ENCODE measurements at regions not wholly inside any gene's neighbourhood (a gene's known extent, or its start where the extent isn't known, plus 50 kb on each side); places are given as distances from the start of the nearest gene placed in this dataset.

DNA sequence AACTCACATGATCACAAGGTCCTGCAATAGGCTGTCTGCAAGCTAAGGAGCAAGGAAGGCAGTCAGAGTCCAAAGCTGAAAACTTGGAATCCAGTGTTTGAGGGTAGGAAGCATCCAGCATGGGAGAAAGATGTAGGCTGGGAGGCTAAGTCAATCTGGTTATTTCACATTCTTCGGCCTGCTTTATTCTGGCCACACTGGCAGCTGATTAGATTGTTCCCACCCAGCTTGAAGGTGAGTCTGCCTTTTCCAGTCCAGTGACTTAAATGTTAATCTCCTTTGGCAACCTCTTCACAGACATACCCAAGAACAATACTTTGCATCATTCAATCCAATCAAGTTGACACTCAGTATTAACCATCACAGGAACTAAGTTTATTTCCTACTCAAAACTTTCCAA, 453.4 kb downstream of the TLE4 start:
- DNase-seq, result no peak

GRCh38 chr9:80020530-80020929, 448.8 kb downstream of the TLE4 start:
- DNase-seq, result no peak

GRCh38 chr9:80020056-80020455, 448.3 kb downstream of the TLE4 start:
- DNase-seq, result no peak

DNA sequence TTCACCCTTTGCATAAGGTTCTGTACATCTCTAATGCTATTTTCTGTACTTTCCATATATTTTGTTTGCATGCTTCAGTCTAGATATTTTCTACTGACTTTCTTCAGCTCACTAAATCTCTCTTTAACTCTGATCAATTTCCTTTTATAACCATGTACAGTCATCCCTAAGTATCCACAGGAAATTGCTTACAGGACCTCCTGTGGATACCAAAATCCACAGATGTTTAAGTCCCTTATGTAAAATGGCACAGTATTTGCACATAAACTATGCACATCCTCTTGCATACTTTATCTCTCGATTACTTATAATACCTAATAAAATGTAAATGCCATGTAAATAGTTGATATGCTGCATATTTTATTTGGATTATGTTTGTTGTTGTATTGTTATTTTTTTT, 442.1 kb downstream of the TLE4 start:
- DNase-seq, result no peak

DNA sequence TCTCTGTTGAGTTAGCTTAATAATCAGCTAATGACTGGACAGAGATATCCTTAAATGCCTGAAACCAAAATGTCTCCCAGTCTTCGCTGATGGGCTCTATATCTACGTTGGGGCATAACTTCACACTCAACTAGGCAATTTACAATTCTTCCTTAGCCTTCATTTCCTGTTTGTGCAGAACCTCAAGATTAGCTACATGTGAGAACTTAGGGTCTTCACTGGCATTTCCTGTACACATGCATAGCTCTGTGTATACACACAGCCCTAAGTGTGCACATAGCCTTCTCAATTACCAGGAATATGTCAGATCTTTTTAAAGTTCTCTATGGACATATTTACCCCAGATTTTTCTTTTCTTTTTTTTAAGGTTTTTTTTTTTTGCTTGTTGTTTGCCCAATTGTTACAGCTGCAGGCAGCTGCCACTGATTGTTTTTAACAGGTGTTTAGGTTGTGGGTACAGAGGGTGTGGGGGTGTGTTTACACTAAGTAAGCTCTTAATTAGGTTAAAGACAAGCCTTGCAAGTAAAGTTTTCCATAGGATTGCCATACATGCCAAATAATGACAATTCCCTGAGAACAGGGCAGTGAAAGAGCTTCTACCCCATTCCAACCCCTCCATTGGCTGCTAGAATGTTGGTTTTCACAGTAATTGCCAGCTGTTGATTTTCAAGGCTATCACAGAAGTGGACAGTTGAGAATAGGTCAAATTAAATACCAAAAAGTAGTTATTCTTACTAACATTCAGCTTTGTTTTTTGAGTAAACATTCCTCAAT, 441.0 kb downstream of the TLE4 start:
- no peak for DNase-seq

DNA sequence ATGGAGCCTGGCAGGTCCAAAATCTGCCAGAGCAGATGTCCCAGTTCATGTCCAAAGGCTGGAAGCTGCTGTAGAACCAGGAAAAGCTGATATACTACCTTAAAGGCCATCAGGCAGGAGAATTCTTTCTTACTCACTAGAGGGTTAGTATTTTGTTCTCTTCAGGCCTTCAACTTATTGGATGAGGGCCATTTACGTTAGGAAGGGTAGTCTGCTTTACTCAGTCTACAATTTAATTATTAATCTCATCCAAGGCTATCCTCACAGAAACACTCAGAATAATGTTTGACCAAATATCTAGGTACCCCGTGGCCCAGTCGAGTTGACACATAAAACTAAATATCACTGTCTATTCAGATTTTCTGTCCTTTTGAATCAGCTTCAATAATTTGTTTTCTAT, 437.4 kb downstream of the TLE4 start:
- DNase-seq, result no peak

GRCh38 chr9:80004714-80005113, 432.9 kb downstream of the TLE4 start:
- no peak for DNase-seq

DNA sequence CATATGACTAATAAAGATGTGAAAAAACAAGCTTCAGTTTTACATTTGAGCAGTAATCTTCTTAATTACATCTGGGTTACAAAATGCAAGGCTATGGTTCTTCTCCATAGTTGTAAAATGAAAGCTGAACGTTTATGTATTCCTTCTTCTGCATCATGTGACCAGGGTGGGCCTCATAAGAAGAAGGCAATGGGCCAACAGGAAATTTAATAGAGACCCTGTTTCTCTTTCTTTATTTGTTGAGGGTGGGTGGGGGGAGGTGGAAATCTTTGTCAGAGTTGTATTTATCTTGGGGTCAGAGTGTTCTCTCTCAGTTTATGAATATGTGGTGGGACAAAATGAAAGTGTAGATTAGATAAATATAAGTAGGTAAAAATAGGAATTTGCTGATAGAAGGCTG, 418.8 kb downstream of the TLE4 start:
- no peak for DNase-seq

GRCh38 chr9:79989079-79989478, 417.3 kb downstream of the TLE4 start:
- DNase-seq, result no peak

GRCh38 chr9:79988126-79988525, 416.4 kb downstream of the TLE4 start:
- no peak for DNase-seq

GRCh38 chr9:79986437-79986836, 414.7 kb downstream of the TLE4 start:
- DNase-seq, result no peak

GRCh38 chr9:79985772-79986171, 414.0 kb downstream of the TLE4 start:
- DNase-seq, result no peak

GRCh38 chr9:79985264-79985663, 413.5 kb downstream of the TLE4 start:
- no peak for DNase-seq

GRCh38 chr9:79984429-79985067, 412.8 kb downstream of the TLE4 start:
- no peak for DNase-seq

DNA sequence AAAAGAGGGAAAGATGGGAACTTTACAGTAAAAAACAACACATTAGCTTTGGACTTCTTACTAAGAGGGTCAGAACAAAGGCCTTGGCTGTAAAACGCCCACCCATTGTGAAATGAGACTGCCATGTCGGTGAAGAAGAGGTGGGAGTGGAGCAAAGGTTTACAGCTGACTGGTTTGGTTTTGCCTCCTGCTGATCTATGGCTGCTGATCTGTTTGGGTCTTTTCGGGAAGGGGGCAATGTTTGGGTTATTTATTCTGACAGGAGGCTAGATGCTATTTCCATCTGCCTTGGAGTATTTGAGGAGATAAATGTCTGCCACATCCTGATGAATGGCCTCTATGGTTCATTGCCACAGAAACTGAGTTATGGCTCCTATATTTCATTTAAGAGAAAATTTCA, 408.7 kb downstream of the TLE4 start:
- DNase-seq, result no peak

DNA sequence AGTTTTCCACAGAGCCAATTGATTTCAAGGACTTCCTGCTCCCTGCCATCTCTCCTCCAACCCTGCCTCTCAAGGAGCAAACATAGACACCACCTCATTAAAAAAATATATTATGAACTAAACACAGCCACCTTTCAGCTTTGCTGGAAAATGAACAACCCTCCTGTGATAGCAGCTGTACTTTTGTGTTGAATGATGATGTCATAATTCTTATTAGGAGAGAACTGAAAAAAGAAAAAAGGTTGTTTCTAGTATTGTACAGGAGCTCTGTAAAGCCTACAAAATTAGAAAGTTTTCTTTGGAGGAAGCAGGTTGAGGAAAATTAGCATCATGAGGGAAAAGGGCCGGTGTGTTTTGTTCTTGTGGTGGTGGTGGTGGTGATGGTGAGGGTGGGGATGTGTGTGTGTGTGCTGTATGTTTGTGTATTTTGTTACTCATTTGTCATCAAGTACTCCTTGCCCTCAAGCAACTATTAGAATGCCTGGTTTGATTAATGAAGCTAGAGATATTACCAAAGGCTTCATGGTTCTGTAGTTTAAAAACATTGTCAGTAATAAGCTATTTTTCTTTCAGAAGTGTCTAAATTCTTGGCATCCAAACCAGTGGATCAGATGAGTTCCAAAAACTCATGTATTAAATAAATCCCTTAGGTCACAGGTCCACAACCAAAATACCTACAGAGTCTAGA, 405.9 kb downstream of the TLE4 start:
- DNase-seq, result no peak

- no peak for DNase-seq
These were observed 405.3 kb downstream of the TLE4 start for GRCh38 chr9:79977074-79977435.

DNA sequence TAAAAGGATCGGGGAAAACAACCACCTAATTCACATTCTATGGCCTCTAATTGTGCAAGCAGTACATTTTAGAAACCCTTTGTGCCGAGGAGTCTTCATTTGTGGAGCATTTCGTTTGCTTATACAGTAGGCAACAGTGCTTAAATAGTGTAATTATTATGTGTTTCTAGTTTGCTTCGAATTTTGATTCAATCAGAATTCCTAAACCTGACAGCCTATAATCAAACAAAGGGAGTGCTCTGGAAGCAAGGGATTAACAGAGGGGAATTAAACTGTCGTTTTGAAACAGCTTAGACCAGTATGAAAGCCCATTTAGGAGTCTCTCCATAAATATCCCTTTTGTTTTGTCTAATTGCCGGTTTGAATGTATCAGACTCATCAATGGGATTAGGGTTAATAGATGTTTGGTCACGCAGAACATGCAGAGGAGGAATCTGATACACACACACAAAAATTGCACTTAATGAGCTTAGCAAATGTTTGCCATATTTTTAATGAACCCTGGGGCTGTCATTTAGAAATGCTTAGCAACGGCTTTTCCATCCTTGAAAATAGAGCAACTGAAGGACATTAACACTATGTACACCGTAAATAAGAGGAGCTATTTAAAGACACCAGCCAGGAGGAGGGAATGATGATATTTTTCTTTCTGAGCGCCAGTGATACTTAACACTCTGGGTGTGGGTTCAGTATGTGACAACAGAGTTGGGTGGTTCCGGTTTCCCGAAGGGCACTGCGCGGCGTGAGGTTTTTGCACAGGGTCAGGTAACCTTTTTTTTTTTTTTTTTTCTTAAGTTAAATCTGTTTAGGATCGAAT, 404.7 kb downstream of the TLE4 start:
- no peak for DNase-seq

DNA sequence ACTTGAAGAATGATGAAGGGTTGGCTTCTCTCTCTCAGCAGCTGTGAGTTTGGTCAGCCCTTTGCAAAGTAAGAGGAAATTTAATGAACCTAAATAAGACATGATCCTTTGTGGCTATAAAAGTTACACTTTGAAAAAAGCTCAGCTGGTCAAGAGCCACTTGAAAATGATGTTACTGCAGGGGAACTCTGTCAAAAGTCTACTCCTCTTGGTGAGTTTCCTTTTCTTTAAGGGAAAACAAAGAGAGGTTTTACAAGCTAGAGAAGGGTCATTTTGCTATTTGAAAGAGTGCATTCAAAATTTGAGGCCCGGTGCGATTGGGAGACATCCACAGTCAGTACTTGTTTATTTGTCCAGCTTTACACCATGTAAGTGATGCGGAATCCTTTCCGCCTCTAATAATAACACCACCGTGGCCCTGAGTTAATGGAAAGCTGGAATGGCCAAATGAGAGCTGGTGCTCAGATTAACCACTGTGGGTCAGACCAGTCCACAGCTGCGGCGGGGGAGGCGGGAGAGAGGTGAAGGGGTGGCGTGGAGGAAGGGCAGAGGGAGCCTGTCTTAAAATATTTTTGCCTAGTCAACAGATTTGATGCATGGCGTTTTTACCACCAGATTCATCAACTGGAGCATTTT, 404.0 kb downstream of the TLE4 start:
- DNase-seq, result no peak

GRCh38 chr9:79974806-79975422, 403.1 kb downstream of the TLE4 start:
- no peak for DNase-seq

DNA sequence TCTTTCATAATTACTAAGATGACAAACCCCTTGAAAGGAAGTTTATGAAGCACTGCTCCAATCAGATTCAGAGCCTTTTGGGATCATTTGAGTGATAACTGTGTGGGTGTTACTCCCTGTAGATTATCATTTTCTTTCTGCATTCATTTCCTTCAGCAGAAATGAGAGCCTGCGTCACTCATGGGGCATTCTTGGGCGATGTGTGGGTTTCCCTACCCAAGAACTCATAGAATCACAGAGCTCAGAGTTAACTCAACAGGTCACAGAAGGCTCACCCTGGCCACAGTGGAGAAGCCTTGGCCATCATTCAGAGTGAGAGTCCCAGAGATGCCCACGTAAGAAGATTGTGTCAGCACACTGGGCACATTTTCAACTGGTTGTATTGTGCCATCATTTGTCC, 401.9 kb downstream of the TLE4 start:
- no peak for DNase-seq

DNA sequence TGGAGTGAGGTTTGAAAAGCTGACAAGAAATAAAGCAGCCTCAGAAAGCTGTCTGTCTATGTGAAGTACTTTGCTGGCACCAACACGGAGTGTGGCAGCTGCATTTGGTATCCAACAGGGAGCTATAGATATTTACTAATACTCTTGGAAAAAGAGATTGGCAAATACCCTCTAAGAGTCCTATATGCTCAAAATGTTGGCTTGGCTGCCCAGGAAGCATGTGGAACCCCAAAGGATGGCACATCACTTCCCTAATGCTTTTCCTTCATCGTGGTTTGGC, 398.3 kb downstream of the TLE4 start:
- DNase-seq, result no peak
